ENCODE measurements at regions not wholly inside any gene's neighbourhood (a gene's known extent, or its start where the extent isn't known, plus 50 kb on each side); places are given as distances from the start of the nearest gene placed in this dataset.

- Histone ChIP-seq H3K27ac (ENCODE audit: low read depth, low read length) (no peak overlapping the region), H2AFZ (ENCODE audit: low read length, unreplicated experiment) (no peak overlapping the region), H3K4me3 (ENCODE audit: low read depth, low read length) (no peak overlapping the region), H3K4me1 (ENCODE audit: control insufficient read depth, insufficient read depth, low read length, unreplicated experiment) (no peaks in the 10 kb centered on the region), H3K36me3 (ENCODE audit: insufficient read depth, low read length) (no peaks in the 10 kb centered on the region), H3K79me2 (ENCODE audit: control insufficient read depth, insufficient read depth, low read length, unreplicated experiment) (no peaks in the 10 kb centered on the region), H3K27me3 (ENCODE audit: insufficient read depth, low read length) (no peaks in the 10 kb centered on the region)
These were observed 233.6 kb upstream of the HS6ST1 start for GRCh38 chr2:128552141-128552805.

DNA sequence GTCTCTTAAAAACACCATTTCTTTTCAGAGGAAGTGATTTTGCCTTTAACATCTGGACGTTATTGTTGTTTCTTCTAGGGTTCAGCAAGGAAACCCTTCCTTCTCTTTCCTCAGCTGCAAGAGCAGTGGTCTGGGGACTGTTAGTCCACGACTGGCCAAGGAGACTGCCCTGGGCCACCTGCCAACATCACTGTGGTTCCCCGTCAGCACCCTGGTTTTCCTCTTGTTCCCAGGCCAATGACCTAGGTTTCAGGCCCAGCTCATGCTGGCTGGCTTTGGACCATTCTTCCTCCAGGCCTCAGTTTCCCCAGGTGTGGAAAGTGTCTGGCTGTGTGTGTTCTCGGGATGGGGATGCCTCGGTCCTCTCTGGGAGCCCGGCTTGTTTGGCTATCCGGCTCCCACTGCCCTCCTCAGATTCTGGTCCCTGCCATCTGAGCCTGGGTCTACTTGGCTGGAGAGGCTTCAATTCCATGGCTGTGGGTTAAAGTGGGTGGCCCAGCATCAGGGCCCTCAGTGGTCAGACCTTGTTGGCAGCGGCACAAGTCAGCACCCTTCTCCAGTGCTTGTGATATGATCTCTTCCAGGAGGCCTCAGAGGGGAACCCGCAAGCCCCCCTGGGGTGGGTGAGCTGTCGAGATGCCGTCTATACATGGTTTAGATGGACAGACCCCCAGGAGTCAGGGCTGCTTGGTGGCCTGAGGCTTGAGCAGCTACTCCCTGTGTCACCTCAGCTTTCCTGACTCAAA is 234.3 kb upstream of the HS6ST1 start:
- H3K27me3 ChIP-seq (ENCODE audit: insufficient read depth, low read length), result no peaks in the 10 kb centered on the region
- no peaks in the 10 kb centered on the region for H3K79me2 ChIP-seq (ENCODE audit: control insufficient read depth, insufficient read depth, low read length, unreplicated experiment)
- no peak overlapping the region for H2AFZ ChIP-seq (ENCODE audit: low read length, unreplicated experiment)
- H3K27ac ChIP-seq (ENCODE audit: low read depth, low read length), result no peak overlapping the region
- no peak overlapping the region for H3K4me3 ChIP-seq (ENCODE audit: low read depth, low read length)
- H3K36me3 ChIP-seq (ENCODE audit: insufficient read depth, low read length), result no peaks in the 10 kb centered on the region
- H3K4me1 ChIP-seq (ENCODE audit: control insufficient read depth, insufficient read depth, low read length, unreplicated experiment), result no peaks in the 10 kb centered on the region

DNA sequence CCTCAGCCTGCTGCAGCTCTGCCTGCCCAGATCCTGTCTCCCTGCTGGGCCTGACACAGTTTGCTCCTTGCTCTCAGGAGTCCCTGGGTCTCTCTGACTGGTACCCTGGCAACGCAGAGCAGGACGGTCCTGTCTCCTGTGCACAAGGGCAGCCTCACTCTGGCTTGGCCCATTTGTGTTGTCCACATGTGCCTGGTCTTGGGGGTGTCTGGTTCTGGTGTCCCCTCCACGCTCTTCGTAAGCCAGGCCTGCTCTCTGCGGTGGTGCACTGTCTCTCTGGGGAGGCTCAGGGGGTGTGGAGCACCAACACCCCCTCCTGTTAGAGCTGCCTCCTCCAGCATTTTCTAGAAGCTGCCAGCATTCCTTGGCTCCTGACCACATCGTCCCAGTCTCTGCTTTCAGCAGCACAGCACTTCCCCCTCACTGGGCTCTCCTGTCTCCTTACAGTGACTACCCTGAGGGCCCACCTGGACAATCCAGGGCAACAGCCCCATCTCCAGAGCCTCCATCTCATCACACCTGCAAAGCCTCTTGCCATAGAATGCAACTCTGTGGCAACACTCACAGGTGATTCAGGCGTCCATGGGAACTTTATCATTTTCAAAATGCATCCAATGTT is 235.6 kb upstream of the HS6ST1 start:
- Histone ChIP-seq H2AFZ (ENCODE audit: low read length, unreplicated experiment) (no peak overlapping the region), H3K79me2 (ENCODE audit: control insufficient read depth, insufficient read depth, low read length, unreplicated experiment) (no peaks in the 10 kb centered on the region), H3K4me3 (ENCODE audit: low read depth, low read length) (no peak overlapping the region), H3K27ac (ENCODE audit: low read depth, low read length) (no peak overlapping the region), H3K4me1 (ENCODE audit: control insufficient read depth, insufficient read depth, low read length, unreplicated experiment) (no peaks in the 10 kb centered on the region), H3K36me3 (ENCODE audit: insufficient read depth, low read length) (no peaks in the 10 kb centered on the region), H3K27me3 (ENCODE audit: insufficient read depth, low read length) (no peaks in the 10 kb centered on the region)

GRCh38 chr2:128555433-128555832 is 236.8 kb upstream of the HS6ST1 start:
- Histone ChIP-seq H3K27me3 (ENCODE audit: insufficient read depth, low read length) (no peaks in the 10 kb centered on the region), H3K79me2 (ENCODE audit: control insufficient read depth, insufficient read depth, low read length, unreplicated experiment) (no peaks in the 10 kb centered on the region)

GRCh38 chr2:128556089-128556488 is 237.4 kb upstream of the HS6ST1 start:
- H3K79me2 ChIP-seq (ENCODE audit: control insufficient read depth, insufficient read depth, low read length, unreplicated experiment), result no peaks in the 10 kb centered on the region
- H3K27ac ChIP-seq (ENCODE audit: low read depth, low read length), result no peak overlapping the region
- no peaks in the 10 kb centered on the region for H3K4me1 ChIP-seq (ENCODE audit: control insufficient read depth, insufficient read depth, low read length, unreplicated experiment)
- H3K4me3 ChIP-seq (ENCODE audit: low read depth, low read length), result no peak overlapping the region
- no peaks in the 10 kb centered on the region for H3K27me3 ChIP-seq (ENCODE audit: insufficient read depth, low read length)
- no peaks in the 10 kb centered on the region for H3K36me3 ChIP-seq (ENCODE audit: insufficient read depth, low read length)
- no peak overlapping the region for H2AFZ ChIP-seq (ENCODE audit: low read length, unreplicated experiment)

More at GRCh38 chr2:128555433-128555832, 236.8 kb upstream of the HS6ST1 start:
- H3K4me1 ChIP-seq (ENCODE audit: control insufficient read depth, insufficient read depth, low read length, unreplicated experiment), result no peaks in the 10 kb centered on the region
- H3K36me3 ChIP-seq (ENCODE audit: insufficient read depth, low read length), result no peaks in the 10 kb centered on the region
- H3K4me3 ChIP-seq (ENCODE audit: low read depth, low read length), result no peak overlapping the region
- no peak overlapping the region for H2AFZ ChIP-seq (ENCODE audit: low read length, unreplicated experiment)
- no peak overlapping the region for H3K27ac ChIP-seq (ENCODE audit: low read depth, low read length)

- Histone ChIP-seq H2AFZ (ENCODE audit: low read length, unreplicated experiment) (no peak overlapping the region), H3K79me2 (ENCODE audit: control insufficient read depth, insufficient read depth, low read length, unreplicated experiment) (no peaks in the 10 kb centered on the region), H3K27ac (ENCODE audit: low read depth, low read length) (no peak overlapping the region), H3K27me3 (ENCODE audit: insufficient read depth, low read length) (no peaks in the 10 kb centered on the region), H3K4me1 (ENCODE audit: control insufficient read depth, insufficient read depth, low read length, unreplicated experiment) (no peaks in the 10 kb centered on the region), H3K4me3 (ENCODE audit: low read depth, low read length) (no peak overlapping the region), H3K36me3 (ENCODE audit: insufficient read depth, low read length) (no peaks in the 10 kb centered on the region)
These were observed 238.0 kb upstream of the HS6ST1 start for GRCh38 chr2:128556633-128557032.

- no peak overlapping the region for H3K4me3 ChIP-seq (ENCODE audit: low read depth, low read length)
- no peak overlapping the region for H2AFZ ChIP-seq (ENCODE audit: low read length, unreplicated experiment)
- H3K27me3 ChIP-seq (ENCODE audit: insufficient read depth, low read length), result no peaks in the 10 kb centered on the region
- no peaks in the 10 kb centered on the region for H3K36me3 ChIP-seq (ENCODE audit: insufficient read depth, low read length)
- H3K27ac ChIP-seq (ENCODE audit: low read depth, low read length), result no peak overlapping the region
- no peaks in the 10 kb centered on the region for H3K4me1 ChIP-seq (ENCODE audit: control insufficient read depth, insufficient read depth, low read length, unreplicated experiment)
- no peaks in the 10 kb centered on the region for H3K79me2 ChIP-seq (ENCODE audit: control insufficient read depth, insufficient read depth, low read length, unreplicated experiment)
These were observed 238.4 kb upstream of the HS6ST1 start for GRCh38 chr2:128557069-128557468.

- no peaks in the 10 kb centered on the region for H3K36me3 ChIP-seq (ENCODE audit: insufficient read depth, low read length)
- H3K27ac ChIP-seq (ENCODE audit: low read depth, low read length), result 0 out of 2 replicates have a peak overlapping the region, but pooled peaks have one; percentile 9
- no peaks in the 10 kb centered on the region for H3K79me2 ChIP-seq (ENCODE audit: control insufficient read depth, insufficient read depth, low read length, unreplicated experiment)
- no peaks in the 10 kb centered on the region for H3K27me3 ChIP-seq (ENCODE audit: insufficient read depth, low read length)
- H2AFZ ChIP-seq (ENCODE audit: low read length, unreplicated experiment), result no peak overlapping the region
- H3K4me3 ChIP-seq (ENCODE audit: low read depth, low read length), result no peak overlapping the region
- H3K4me1 ChIP-seq (ENCODE audit: control insufficient read depth, insufficient read depth, low read length, unreplicated experiment), result peaks cover 4% of the 10 kb centered on the region
These were observed 239.2 kb upstream of the HS6ST1 start for GRCh38 chr2:128557831-128558241.

DNA sequence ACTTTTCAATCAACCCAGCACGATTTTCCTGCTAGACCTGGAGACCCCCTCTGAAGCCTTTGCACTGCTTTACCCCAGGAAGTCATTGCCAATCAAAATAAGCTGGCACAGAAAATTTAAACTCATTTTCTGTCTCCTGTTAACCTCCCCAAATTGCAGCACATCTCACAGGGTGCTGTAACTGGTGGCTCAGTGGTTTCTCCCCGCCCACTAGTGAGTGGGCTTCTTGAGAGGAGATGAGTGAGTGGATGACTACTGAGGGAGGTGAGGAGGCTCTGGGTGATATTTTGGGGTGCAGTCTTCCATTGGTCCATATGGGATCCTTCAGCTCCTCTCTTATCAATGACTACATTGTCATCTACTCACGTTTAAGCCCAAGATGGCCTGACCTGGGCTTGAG is 239.8 kb upstream of the HS6ST1 start:
- Histone ChIP-seq H3K4me1 (ENCODE audit: control insufficient read depth, insufficient read depth, low read length, unreplicated experiment) (peaks cover 10% of the 10 kb centered on the region), H3K27me3 (ENCODE audit: insufficient read depth, low read length) (no peaks in the 10 kb centered on the region), H3K79me2 (ENCODE audit: control insufficient read depth, insufficient read depth, low read length, unreplicated experiment) (no peaks in the 10 kb centered on the region), H2AFZ (ENCODE audit: low read length, unreplicated experiment) (no peak overlapping the region), H3K4me3 (ENCODE audit: low read depth, low read length) (no peak overlapping the region), H3K36me3 (ENCODE audit: insufficient read depth, low read length) (no peaks in the 10 kb centered on the region), H3K27ac (ENCODE audit: low read depth, low read length) (no peak overlapping the region)

GRCh38 chr2:128558895-128559532 is 240.3 kb upstream of the HS6ST1 start:
- Histone ChIP-seq H3K36me3 (ENCODE audit: insufficient read depth, low read length) (no peaks in the 10 kb centered on the region), H3K4me1 (ENCODE audit: control insufficient read depth, insufficient read depth, low read length, unreplicated experiment) (peaks cover 12% of the 10 kb centered on the region), H2AFZ (ENCODE audit: low read length, unreplicated experiment) (no peak overlapping the region), H3K27ac (ENCODE audit: low read depth, low read length) (no peak overlapping the region), H3K27me3 (ENCODE audit: insufficient read depth, low read length) (no peaks in the 10 kb centered on the region), H3K4me3 (ENCODE audit: low read depth, low read length) (no peak overlapping the region), H3K79me2 (ENCODE audit: control insufficient read depth, insufficient read depth, low read length, unreplicated experiment) (no peaks in the 10 kb centered on the region)
